Stimulated activated CD4-positive, alpha-beta T cell treated with anti-CD3 and anti-CD28 coated beads, Interleukin-2, amount 100 ng/mL, for 48 hours (primary cell): ENCODE measurements at regions not wholly inside any gene's neighbourhood (a gene's known extent, or its start where the extent isn't known, plus 50 kb on each side); places are given as distances from the start of the nearest gene placed in this dataset.

Source experiments
- DNase-seq, 2 donors: peaks; one replicate each; pipeline ENCODE4 v3.0.0-alpha.2; 2020

DNA sequence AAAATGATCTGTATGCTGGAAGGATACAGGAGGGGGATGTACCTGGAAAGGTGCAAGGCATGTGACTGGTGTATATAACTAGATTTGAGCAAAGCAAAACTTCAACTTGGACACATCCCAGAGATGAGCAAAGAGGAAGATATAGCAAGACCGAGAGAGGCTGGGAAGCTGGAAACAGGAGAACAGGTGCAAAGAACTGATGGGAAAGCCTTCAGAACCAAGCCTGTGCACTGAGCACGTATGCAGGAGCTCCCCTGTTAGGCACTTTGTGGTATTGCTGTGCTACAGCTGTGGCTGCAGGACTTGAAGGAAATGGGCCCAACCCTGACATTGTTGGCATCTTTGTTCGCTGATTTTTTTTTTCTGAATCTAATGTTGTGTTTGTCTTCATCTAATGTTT, 120.7 kb upstream of the PWP1 start:
- DNase-seq, result no peak

DNA sequence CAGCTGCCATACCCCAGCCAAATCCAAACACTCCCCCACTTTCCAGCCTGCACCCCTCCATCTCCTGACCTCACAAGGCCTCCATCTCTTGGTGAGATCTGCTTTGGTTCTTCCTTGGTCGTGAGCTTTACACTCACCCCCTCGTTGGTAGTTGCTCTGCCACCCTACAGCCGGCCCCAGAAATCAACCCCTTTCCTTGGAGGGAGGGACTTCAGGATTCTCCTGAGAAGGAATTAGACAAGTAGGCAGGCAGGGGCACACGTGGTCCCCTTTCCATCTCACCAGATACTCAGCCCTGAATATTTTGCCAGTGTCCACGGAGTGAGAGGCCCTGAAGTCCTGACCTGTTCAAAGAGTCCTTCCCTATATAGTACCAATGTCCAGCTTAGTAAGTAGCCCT, 120.0 kb upstream of the PWP1 start:
- DNase-seq, result no peak

DNA sequence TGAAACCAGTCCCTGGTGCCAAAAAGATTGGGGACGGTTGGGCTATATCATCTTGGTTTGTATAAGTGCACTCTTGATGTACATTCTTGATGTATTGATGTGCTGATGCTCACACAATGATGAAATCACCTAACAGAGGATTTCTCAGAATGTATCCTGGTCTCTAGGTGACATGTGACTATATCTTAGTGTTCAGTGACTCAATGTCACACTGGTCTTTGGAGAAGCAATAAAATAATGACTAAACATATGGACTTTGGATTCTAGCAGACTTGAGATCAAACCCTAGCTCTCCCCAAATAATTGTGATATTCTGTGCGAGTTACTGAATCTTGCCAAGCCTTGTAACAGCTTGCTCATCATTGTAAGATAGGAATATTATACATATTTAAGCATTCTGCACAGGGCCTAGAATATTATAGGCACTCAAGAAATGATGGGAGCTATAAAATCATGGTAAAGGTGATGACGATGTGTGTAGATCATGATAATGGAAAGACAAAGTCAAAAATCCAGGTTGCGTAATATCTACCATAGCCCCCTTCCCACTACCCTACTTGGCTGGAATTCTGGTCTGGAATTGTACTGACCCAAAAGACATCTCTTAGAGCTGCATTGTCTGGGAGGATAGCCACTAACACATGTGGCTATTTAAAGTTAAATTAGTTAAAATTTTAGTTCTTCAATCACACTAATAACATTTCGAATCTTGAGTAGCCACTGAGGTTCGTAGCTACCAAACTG, 117.6 kb upstream of the PWP1 start:
- no peak for DNase-seq

DNA sequence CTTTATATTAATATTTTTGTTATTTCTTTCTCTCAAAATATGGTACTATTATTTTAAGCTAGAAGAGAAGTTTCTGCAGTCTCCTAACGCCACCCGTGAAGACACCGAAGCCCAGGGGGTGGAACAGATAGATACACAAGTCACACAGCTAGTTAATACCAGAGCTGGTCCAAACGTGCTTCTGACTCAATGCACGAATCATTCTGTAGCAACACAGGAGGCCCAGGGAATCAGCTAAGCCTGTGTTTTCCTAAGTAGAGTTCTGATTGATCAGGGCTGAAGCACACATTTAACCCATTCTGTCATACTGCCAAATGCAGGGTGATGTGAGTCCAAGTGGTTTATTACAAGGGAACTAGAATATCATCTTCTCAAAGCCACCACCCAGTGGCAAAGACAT, 116.9 kb upstream of the PWP1 start:
- DNase-seq, result no peak

DNA sequence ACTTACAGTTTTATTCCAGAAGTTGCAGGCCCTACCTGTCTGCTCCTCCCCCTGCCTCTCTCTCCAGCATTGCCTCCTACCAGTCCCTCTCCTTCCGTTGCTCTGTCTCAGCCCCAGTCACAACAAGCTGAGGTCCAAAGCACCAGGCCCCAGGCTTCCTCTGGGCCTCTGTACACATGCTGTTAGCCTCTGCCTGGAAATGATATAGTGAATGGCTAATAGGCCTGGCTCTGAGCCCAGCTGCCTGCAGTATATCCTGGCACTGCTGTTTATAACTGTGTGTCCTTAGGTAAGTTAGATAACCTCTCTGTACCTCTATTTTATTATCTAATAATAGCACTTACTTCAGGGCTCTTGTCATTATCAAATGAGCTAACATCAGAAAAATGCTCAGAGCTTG, 114.9 kb upstream of the PWP1 start:
- no peak for DNase-seq

DNA sequence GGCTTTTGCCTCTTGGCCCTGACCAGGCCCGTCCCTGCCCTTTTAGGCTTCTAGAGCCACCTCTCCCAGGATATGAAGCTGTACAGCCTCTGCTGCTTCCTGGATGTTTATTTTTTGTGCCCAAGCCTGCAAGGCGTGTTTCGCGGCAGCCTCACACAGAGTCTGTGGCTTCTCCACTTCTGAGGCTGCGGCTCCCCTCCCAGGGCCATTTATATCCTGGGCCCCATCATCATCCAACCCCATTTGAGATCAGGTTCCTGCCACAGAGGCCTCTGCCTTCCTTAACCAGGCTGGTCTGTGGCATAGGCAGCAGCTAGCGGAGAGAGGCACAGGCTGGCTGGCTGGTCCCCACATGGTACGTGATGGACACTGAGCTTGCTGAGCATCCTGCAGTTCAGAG, 114.1 kb upstream of the PWP1 start:
- DNase-seq, result no peak

GRCh38 chr12:107574691-107575090, 110.9 kb upstream of the PWP1 start:
- DNase-seq, result no peak

DNA sequence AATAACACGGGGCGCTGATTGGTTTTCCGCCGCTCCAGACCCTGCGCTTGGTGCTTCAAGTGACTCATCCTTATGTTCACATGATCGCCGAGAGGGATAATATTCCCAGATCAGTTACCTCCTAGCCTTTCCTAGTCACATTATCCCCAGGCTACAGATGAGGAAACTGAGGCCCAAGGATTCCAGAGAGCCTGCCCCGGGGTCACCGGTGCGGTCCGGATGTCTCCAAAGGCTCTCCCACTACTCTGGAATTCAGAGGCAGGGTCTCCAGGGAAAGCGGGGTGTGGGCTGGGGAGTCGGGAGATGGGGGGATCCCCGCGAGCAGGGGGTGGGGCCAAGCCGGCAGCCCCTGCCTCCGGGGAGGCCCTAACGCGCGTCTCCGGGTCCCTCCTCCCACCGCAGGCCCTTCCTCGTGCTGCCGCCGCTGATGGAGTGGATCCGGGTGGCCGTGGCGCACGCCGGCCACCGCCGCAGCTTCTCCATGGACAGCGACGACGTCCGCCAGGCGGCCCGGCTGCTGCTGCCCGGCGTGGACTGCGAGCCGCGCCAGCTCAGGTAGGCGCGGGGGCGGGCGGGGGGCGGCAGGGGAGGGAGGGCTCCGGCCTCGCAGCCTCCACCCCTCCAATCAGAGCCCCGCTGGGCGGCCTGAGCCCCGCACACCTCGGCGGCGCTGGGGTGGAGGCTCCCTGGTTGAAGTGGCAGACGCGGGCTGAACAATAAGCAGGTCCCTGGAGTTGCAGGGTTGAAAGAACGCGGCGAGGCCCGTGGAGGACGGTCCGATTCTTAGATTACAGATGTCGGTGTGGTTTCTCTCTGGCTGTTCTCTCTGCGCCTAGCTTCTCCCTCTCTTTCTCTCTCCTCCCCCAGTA, 104.6 kb upstream of the PWP1 start:
- DNase-seq, result no peak

- DNase-seq, result no peak
Measured at GRCh38 chr12:107581619-107582015, 104.0 kb upstream of the PWP1 start.

DNA sequence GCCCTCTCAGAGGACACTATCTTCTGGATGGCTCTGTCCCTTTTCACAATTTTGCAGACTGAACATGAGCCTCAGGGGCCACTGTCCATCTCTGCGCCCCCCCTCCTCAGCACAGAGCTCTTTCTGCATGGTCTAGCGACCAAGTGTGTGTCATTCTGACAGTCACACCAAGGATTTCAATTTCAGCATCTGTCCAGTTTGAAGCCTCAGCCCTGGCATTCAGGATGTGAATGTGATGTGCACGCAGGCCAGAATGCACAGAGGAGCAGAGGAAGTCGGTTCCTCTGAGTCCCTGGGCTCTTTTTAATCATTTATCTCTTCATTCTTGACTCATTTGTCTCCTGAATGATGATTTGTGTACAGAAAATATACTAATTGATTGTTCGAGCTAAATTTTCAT, 102.0 kb upstream of the PWP1 start:
- DNase-seq, result no peak

DNA sequence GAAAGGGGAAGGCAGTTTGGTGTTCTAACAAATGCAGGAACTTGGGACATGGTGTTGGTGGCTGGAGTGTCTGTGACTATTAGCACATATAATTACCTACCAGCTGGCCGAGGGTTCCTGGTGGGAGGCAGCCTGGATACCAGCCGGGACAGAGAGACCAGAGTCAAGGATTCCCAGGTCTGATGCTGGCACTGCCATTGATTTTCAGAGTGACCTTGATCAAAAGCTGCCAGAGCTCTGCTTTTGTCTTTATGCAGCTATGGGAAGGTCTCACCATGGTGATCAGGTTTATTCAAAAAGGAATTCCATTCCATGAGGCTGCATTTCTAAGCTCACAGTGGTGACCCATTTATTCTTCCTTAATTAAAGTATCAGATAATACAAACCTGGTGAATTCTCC, 101.0 kb upstream of the PWP1 start:
- no peak for DNase-seq

GRCh38 chr12:107586256-107586970, 99.2 kb upstream of the PWP1 start:
- no peak for DNase-seq

DNA sequence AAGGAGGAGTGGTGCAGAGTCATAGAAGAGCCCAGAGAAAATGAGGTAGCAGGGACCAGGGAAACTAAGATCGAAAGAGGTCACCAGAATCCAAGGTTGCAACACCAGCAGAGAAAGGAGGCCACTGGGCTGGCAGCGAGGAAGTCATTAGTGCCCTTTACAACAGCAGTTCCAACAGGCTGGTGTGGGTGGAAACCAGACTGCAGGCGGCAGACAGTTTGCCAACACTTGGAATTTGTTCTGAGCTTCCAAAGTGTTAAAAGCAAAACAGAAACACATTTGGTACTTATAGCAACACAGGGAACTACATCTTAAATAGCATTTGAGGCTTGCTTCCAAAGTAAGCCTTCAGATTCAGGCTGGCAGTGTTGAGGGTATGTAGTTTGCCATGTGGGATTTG, 95.2 kb upstream of the PWP1 start:
- DNase-seq, result no peak

- no peak for DNase-seq
Measured at GRCh38 chr12:107590814-107591375, 94.7 kb upstream of the PWP1 start.

- no peak for DNase-seq
Measured at GRCh38 chr12:107593713-107594381, 91.8 kb upstream of the PWP1 start.

DNA sequence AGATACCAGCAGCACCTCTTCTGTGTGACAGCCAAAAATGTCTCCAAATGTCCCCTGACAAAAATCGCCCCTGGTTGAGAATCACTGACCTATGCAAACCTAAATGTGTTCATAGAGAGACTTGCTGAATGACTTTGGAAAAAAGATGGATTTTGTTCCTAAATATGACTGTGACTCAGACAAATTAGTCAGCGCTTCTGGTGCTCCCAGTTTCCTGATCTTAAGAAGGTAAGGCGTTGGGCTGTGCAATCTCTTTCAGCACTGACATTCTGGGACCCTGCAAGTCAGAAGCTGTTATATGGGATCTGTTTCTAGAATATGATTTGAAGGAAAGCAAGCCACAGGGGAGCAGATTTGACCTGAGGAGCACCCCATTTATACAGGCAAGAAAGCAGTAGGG, 90.6 kb upstream of the PWP1 start:
- no peak for DNase-seq

DNA sequence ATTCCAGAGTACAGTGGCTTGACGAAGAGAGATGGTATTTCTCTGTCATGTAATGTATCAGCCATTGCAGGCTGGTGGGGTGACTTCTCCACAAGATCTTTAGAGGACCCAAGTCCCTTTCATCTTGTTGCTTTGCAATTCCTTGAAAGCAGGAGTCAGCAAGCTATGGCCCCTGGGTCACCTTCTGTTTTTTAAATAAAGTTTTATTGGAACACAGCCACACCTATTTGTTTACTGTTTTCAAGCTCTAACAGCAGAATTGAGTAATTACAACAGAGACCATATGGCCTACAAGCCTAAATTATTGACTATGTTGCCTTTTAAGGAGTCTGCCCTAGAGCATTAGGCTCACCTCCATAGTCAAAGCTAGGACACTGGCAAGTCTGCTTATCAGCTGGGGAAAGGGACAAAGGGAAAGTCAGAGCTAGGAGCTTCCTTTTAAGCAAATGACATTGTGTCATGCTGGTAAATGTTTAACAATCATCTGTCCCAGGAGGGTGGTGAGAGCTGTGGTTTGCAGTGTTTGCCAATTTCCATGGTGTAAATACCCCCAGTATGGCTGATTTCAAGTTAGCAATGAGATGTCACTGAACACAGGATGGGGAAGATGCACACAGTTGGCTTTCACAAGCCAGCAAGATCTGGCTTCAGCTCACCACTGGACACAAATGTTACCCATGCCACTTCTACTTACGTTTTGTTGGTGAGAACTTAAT, 87.7 kb upstream of the PWP1 start:
- no peak for DNase-seq

- no peak for DNase-seq
Measured at GRCh38 chr12:107598906-107599305, 86.7 kb upstream of the PWP1 start.

GRCh38 chr12:107600581-107601144, 84.9 kb upstream of the PWP1 start:
- no peak for DNase-seq

DNA sequence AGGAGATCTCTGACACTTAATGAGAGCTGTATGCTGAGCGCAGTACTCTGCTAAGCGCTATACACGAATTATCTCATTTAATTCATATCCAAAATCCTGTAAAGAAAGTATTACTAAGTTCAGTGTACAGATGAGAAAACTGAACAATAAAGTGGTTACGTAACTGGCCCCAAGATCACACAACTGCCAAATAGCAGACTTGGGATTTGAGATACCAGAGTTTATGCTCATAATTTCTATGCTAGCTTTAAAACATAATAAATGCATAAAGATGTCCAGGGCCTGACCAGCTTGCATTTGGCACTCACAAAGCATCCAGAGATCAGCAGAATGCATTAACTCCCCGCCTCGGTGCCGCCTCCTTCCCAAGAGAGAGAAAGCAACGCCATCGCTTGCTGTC, 83.2 kb upstream of the PWP1 start:
- DNase-seq, result no peak

DNA sequence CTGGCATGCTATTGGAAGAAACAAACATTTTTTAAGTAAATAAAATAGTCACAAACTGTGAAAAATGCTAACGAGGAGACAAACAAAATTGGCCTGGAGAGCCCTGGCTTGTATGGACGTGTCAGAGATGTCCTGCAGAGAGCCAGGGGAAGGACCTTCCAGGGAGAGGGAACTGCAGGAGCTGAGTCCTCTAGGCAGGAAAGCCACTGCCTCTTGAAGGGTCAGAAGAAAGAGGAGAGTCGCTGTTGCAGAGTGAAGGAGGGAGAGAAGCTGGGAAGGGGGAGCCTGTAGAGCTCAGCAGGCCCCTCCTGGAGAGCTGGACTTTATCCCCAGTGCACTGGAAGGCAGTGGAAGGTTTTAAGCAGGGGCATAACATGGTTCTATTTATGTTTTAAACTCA, 80.3 kb upstream of the PWP1 start:
- DNase-seq, result no peak
